NCI-H446 (cell line): ENCODE measurements at regions not wholly inside any gene's neighbourhood (a gene's known extent, or its start where the extent isn't known, plus 50 kb on each side); places are given as distances from the start of the nearest gene placed in this dataset.
A peak's percentile ranks its signal among the peaks of the same experiment; 100 is the strongest.
"Not testable (repeated sequence)": the region's sequence is repeated elsewhere in the genome, so short reads cannot be mapped to it uniquely, and the experiment has no call there.

Experiments used
- DNase-seq, 2 experiments: peaks; one replicate each; lab custom pipeline; 2025; lab: John Stamatoyannopoulos, UW

GRCh38 chr10:14425034-14425433 is 94.3 kb upstream of the FRMD4A start:
- DNase-seq: no peak

DNA sequence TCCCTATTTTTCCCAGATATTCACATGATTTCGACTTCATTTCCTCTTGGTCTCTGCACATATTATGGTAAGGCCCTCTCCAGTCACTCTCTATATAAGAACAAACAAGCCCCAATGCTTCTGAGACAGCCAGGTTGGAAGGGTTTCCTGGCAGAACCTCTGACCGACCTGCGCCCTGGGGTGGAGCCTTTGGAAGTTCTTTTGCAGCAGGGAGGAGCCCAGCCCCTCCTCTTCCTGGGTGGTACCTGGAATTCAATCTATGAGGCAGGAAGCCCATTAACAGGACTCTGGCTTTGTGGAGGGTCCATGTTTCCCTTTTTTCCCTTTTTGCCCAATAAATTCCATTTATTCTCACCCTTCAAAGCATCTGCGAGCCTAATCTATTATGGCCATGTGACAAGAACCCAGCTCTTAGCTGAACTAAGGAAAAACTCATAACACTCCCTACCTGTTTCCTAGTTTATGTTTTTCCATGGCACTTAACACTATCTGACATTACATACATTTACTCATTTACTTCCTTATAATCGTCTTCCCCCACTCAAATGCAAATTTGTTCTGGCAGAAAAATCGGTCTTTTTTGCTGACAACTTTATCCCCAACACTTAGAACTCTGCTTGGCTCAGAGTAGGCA is 92.5 kb upstream of the FRMD4A start:
- DNase-seq: no peak

DNA sequence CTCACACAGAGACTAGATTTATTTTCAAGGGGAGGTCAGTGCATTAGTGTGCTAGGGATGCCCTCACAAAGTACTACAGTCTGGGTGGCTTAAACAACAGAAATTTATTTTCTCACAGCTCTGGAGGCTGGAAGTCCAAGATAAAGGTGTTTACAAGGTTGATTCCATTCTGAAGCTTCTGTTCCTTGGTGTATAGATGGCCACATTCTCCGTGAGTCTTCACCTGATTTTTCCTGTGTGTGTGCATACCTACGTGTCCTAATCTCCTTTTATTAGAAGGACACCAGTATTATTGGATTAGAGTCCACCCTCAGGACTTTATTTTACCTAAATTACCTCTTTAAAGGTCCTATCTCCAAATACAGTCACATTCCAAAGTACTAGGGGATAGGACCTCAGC is 91.7 kb upstream of the FRMD4A start:
- DNase-seq: no peak

GRCh38 chr10:14421941-14422340 is 91.2 kb upstream of the FRMD4A start:
- no peak for DNase-seq

DNA sequence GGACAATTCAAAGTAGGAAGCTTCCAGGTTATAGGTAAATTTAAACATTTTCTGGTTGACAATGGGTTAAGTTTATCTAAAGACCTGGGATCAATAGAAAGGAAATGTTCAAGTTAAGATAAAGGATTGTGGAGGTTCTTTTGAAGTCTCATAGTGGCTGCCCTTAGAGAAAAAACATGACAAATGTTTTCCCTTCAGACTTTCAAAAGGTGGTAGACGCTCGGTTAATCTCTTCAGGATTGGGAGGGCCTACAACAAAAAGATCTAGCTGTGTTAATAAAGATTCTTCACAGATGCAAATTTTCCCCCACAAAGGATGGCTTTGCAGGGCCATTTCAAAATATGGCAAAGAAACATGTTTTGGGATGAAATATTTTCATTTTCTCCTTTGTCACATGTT is 86.6 kb upstream of the FRMD4A start:
- not testable (repeated sequence) for DNase-seq

- DNase-seq: no peak
These were observed 85.6 kb upstream of the FRMD4A start for GRCh38 chr10:14416308-14416700.

DNA sequence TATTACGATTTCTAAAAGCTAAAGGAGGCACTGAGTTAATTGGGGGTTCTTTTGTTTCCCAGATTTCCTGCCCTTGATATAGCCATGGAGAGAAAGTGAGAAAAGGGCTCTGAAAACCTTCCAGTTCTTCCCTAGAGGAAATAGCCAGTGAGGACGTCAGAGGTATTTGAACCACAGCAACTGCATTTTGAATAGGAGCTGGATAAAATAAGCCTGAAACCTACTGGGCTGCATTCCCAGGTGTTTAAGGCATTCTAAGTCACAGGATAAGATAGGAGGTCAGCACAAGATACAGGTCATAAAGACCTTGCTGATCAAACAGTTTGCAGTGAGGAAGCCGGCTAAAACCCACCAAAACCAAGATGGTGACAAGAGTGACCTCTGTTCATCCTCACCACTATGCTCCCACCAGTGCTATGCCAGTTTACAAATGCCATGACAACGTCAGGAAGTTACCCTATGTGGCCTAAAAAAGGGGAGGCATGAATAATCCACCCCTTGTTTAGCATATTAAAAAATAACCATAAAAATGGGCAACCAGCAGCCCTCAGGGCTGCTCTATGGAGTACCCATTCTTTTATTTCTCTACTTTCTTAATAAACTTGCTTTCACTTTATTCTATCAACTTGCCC is 85.1 kb upstream of the FRMD4A start:
- DNase-seq: no peak

DNA sequence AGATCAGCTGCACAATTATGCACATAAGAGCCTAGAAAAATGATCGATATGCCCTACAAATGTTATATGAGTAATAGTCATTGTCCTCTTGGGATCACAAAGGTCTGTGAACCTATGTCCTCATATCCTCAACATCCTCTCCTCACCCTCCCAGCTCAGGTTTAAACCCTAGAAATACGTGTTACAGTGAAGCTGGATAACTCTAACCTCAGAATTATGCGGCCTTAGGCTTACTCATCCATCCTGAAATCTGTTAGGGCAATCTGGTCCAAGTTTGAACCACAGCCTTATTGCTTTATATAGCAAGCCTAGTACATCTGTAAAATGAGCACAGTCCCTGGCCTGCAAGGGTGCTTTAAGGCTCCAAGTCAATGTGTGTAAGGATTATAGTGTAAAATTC is 84.2 kb upstream of the FRMD4A start:
- peak in 1 of 2 experiments; percentile 36 for DNase-seq

GRCh38 chr10:14413523-14413922 is 82.8 kb upstream of the FRMD4A start:
- DNase-seq: no peak

- no peak for DNase-seq
These were observed 81.9 kb upstream of the FRMD4A start for GRCh38 chr10:14412624-14413023.

GRCh38 chr10:14409856-14410458 is 79.2 kb upstream of the FRMD4A start:
- DNase-seq: no peak

DNA sequence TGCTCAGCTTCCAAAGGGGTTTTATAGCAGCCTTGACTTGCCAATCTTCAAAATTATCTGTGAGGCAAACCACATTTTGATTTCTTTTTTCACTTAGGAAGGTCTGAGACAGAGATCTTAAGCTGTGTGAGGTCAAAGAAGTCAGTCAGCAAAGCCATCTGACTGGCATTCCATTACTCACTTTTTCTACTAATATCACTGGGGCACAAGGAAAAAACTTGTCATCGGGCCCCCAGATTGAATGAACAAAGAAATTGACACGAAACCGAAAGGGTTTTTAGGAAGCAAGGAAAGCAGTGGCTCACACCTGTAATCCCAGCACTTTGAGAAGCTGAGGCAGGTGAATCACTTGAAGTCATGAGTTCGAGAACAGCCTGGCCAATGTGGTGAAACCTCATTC is 78.5 kb upstream of the FRMD4A start:
- DNase-seq: no peak

DNA sequence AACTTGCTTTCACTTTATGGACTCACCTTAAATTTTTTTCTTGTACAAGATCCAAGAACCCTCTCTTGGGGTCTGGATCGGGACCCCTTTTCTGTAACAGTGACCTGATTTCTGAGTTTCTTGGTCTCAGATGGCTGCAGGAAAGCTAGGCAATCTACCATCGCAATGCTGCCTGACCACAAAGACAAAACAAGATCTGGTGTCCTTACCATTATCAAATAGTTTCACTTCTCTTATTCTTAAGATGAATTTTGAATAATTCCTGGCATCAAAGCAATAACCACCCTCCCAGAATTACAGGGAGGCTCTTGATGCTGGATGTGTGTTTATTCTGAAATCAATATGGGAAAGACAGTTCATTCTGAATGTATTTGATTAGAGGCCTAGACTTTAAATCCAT is 77.4 kb upstream of the FRMD4A start:
- DNase-seq: no peak

GRCh38 chr10:14407567-14407966 is 76.8 kb upstream of the FRMD4A start:
- DNase-seq: no peak

DNA sequence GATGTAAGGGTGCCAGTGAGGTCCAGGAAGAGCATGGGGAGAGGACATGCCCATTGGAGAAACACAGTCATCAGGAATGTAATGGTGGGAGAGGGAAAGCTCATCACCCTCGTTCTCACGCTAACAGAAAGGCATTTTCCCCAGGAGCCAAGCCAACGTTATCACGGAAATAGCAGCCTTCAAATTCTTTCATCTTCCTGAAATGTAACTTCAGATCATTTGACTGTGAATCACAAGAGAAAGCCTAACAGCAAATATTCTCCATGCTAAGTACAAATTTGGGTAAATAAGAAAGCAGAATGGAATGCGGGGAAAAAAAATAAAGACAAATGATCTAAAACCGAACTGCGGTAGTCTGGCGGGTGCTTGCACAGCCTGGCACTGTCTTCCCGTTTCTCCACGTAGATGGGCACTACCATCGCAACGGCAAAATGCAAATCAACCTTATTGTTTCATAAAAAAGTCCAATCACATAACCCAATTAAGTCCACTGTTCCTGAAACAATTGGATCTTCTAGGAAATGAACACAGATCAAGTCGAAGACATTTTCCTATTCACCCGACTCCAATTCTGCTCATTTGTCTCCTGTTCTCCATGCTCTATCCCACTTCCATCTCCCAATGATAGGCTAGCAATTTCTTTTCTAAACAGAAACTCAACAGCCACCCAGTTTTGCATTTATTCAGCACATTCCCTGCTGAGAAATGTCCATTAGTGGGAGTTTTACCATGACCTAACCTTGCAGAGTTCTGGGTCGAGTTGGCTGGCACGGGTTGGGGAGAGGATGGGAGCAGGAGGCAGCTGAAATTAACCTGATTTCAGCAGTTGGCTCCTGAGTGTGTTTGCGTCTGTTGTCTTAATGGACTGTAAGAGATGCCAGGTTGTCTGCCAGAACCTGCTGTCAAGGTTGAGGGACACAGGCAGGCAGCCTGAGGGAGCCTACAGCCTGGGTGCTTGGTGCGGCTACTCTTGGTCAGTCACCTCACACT is 74.6 kb upstream of the FRMD4A start:
- DNase-seq: peak in 1 of 2 experiments; percentile 38

DNA sequence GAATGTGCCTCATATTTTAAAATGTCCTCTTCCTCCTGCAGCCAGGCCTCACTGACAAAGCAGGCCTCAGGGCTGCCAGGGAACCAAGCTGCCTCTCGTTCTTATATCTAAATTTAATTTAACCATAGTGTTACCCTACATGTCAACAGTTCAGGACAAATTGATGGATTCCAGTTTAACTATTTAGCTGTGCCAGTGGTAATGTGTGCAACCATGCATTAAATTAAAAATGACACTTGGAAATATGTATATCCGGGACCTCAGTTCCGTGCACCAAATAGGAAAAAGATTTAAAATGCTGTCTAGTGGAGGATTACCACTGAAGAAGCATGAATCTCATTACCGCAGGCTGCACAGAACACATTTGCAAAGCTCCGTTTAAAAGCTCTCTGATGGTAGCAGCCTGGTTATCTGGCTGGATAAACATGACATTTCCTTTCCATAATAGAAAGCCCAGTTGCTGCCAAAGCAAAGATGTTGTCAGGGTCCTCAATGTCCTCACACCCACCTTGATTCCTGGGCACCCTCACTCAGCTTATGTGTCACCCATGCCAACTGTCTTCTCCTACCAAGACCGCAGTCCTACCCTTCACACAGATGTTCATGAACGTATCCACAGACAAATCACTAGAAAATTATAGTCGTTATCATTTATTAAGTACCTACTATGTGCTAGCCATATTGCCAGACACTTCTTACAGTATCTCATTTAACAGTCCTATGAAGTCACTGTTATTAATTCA is 73.3 kb upstream of the FRMD4A start:
- peak in 1 of 2 experiments; percentile 32 for DNase-seq

DNA sequence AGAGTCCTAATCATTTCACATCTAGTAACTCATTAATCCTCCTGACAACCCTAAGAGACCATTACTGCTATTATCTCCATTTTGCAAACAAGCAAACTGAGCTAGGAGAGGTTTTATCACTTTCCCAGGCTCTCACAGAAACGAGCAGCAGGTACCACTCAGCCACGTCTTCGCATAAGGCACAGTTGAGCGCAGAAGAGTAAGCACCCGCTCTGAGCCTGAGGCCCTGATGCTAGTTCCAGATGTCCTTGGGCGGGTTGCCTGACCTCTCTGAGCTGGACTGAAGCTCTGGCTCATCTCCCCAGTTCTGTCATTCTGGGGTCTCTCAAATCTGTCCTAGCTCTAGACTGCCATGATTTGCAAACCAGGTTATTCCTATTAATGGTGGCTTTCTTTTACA is 72.6 kb upstream of the FRMD4A start:
- DNase-seq: no peak

DNA sequence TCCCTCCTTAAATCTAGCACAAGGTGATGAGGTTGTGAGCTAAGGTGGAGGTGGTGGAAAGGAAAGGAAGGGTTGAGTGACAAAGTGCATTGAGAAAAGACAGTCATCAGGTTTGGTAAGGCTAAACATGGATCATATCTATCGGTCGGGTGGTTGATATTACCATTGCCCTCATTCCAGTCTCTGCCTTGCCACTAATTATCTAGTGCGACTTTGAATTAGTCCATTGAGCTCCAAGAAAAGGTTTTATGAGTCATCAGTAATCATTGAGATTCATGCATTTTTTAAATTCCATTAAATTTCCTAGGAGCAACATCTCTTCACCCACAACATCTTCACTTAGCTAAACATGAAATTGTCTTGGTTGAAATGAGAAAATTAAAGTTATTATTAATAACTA is 68.9 kb upstream of the FRMD4A start:
- no peak for DNase-seq

DNA sequence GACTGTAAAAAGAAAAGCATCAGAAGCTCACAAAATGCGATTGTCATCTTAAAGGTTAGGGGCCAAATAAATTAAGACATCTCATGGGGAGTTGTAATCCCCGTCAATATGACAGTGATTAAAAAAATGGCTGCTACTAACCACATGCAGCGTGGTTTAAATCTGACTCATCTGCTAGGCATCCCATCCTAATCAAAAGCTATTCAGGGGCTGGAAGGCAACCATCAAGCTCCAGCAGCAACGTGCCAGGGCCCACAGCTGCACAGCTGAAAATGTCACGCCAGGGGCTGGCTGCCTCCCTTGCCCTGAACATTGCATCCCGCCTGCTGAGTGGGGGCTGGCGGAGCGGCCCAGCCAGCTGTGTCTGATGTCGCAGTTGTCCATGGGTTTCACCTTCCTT is 66.3 kb upstream of the FRMD4A start:
- DNase-seq: peak; percentile 18 to 87

DNA sequence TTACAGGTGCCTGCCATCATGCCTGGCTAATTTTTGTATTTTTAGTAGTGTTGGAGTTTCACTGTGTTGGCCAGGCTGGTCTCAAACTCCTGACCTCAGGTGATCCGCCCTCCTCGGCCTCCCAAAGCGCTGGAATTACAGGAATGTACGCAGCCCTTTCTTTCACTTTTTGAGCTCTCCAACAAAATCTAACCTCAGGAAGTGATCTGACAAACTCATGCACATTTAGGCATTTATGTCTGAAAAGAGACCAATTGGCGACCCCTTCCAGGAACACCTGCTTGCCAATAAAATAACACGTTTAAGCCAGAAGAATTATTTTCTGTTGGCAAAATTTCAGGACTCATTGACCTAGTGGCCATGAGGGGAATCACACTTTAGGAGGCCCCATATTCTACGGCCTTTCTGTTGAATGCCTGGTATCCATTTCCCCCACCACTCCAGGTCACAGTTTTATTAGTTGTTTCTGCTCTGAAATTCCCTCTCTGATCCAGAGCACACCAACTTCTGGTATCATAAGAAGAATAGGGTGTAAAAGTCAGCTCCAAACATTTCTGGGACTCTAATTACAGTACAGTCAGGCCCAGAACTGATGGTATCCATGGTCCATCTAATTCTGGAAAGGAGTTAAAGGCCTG is 65.8 kb upstream of the FRMD4A start:
- peak; percentile 6 to 76 for DNase-seq

DNA sequence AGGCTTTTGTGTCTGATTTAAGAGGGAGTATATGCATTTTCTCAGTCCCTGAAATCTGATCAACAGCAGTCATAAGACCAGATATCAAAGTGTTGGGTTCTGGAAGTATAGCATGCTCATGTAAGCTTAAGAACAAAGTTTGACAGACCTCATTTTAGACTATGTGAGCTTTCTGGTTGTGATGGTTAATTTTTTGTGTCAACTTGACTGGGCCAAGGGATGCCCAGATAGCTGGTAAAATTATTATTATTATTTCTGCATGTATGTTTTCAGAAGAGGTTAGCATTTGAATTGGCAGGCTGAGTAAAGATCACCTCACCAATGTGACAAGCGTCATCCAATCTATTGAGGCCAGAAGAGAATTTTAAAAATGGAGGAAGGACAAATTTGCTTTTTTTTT is 63.5 kb upstream of the FRMD4A start:
- DNase-seq: no peak
